HG03460 (cell line): ENCODE measurements at regions not wholly inside any gene's neighbourhood (a gene's known extent, or its start where the extent isn't known, plus 50 kb on each side); places are given as distances from the start of the nearest gene placed in this dataset.
"Not testable (repeated sequence)": the region's sequence is repeated elsewhere in the genome, so short reads cannot be mapped to it uniquely, and the experiment has no call there.

Experiments used
- ATAC-seq: cut with Tn5 transposase; IDR thresholded peaks from one replicate; pipeline ENCODE4 v1.9.1; 2021; ENCODE audit not compliant: unreplicated experiment

DNA sequence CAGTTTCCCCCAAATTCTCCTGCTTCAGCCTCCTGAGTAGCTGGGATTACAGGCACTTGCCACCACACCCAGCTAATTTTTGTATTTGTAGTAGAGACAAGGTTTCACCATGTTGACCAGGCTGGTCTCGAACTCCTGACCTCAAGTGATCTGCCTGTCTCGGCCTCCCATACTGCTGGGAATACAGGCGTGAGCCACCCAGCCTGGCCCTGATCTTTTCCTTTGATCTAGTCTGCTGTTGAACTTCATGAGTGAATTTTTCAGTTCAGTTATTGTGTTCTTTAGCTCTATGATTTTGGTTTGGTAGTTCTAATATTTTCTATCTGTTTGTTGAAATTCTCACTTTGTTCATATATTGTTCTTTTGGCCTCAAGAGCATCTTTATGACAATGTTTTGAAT is 83.4 kb upstream of the RAP2C start:
- ATAC-seq, result not testable (repeated sequence)

GRCh38 chrX:132294776-132295495 is 75.7 kb upstream of the RAP2C start:
- ATAC-seq, result no peak

GRCh38 chrX:132294192-132294591 is 74.9 kb upstream of the RAP2C start:
- no peak for ATAC-seq

- ATAC-seq, result peak; percentile 61
These were observed 73.5 kb upstream of the RAP2C start for GRCh38 chrX:132292793-132293192.

GRCh38 chrX:132277953-132278614 is 58.8 kb upstream of the RAP2C start:
- ATAC-seq, result no peak

- no peak for ATAC-seq
These were observed 53.6 kb upstream of the RAP2C start for GRCh38 chrX:132272826-132273225.

- no peak for ATAC-seq
These were observed 52.1 kb upstream of the RAP2C start for GRCh38 chrX:132271311-132271778.

GRCh38 chrX:132270699-132271098 is 51.5 kb upstream of the RAP2C start:
- ATAC-seq, result no peak

GRCh38 chrX:132270021-132270420 is 50.8 kb upstream of the RAP2C start:
- ATAC-seq, result no peak
